IMR-90 (cell line): ENCODE measurements at regions not wholly inside any gene's neighbourhood (a gene's known extent, or its start where the extent isn't known, plus 50 kb on each side); places are given as distances from the start of the nearest gene placed in this dataset.

Experiments
- ATAC-seq: fragments of 200-7000 bp; cut with Tn5 transposase; 2 replicates; pipeline ENCODE4 v1.9.1; 2020; ENCODE audit warnings: low read depth, mild to moderate bottlenecking, moderate library complexity
- BruUV-seq: library from RNA; stranded (reverse); fragments of 400-500 nt; replicated peaks from 2 replicates; lab custom pipeline; 2021; lab: Mats Ljungman, UMichigan
- CTCF ChIA-PET: fragments of 300-600 bp; formaldehyde crosslinking; extraction: SDS; loops from one replicate; lab custom pipeline; 2021; ENCODE audit warnings: antibody characterized with exemption; lab: Yijun Ruan, JAX
- POLR2A ChIA-PET: fragments of 300-600 bp; sonication (Branson Sonifier 250); formaldehyde crosslinking; loops from one replicate; lab custom pipeline; 2022; ENCODE audit warnings: antibody characterized with exemption; ENCODE audit not compliant: unreplicated experiment; lab: Charles Lee
- DNase-seq: peaks from one replicate; pipeline ENCODE4 v3.0.0; 2013
- H2AFZ ChIP-seq: replicated peaks from 2 replicates; pipeline ENCODE3; 2013; ENCODE audit warnings: low read length, mild to moderate bottlenecking; ENCODE audit not compliant: poor library complexity
- H2AK5ac ChIP-seq: 2 replicates; pipeline ENCODE4 v1.6.1; 2013; ENCODE audit warnings: low read depth, low read length, inconsistent platforms
- H2AK9ac ChIP-seq: replicated peaks from 2 replicates; pipeline ENCODE3; 2013; ENCODE audit warnings: mild to moderate bottlenecking, low read depth, low read length, moderate library complexity; ENCODE audit not compliant: poor library complexity
- H2BK120ac ChIP-seq: 2 replicates; pipeline ENCODE4 v1.6.1; 2013; ENCODE audit warnings: low read depth, low read length, inconsistent platforms
- H2BK15ac ChIP-seq: 3 replicates; pipeline ENCODE4 v1.6.1; 2013; ENCODE audit warnings: low read depth, low read length, inconsistent platforms
- H2BK20ac ChIP-seq: 2 replicates; pipeline ENCODE4 v1.6.1; 2013; ENCODE audit warnings: low read depth, mild to moderate bottlenecking, inconsistent platforms, low read length, moderate library complexity
- H2BK5ac ChIP-seq: 2 replicates; pipeline ENCODE4 v1.6.1; 2013; ENCODE audit warnings: mild to moderate bottlenecking, low read depth, low read length, inconsistent platforms; ENCODE audit not compliant: poor library complexity, severe bottlenecking
- H3K14ac ChIP-seq: replicated peaks from 2 replicates; pipeline ENCODE4 v1.6.1; 2013; ENCODE audit warnings: low read depth, low read length, inconsistent platforms
- H3K18ac ChIP-seq: 2 replicates; pipeline ENCODE4 v1.6.1; 2013; ENCODE audit warnings: low read depth, low read length, control low read depth
- H3K23ac ChIP-seq: 2 replicates; pipeline ENCODE4 v1.6.1; 2013; ENCODE audit warnings: low read depth, low read length, inconsistent platforms
- H3K27ac ChIP-seq: 2 replicates; pipeline ENCODE4 v1.5.1; 2013; ENCODE audit warnings: mild to moderate bottlenecking, control low read depth, low read length; ENCODE audit not compliant: insufficient read depth
- H3K27me3 ChIP-seq: 2 replicates; pipeline ENCODE4 v1.6.1; 2013; ENCODE audit warnings: low read length; ENCODE audit not compliant: control insufficient read depth, insufficient read depth
- H3K36me3 ChIP-seq: 2 replicates; pipeline ENCODE4 v1.6.1; 2013; ENCODE audit warnings: low read length, mixed read lengths; ENCODE audit not compliant: control insufficient read depth, insufficient read depth
- H3K4ac ChIP-seq: 2 replicates; pipeline ENCODE4 v1.6.1; 2013; ENCODE audit warnings: low read depth, low read length, inconsistent platforms
- H3K4me1 ChIP-seq: 2 replicates; pipeline ENCODE4 v1.6.1; 2013; ENCODE audit warnings: low read length, mixed read lengths; ENCODE audit not compliant: control insufficient read depth, insufficient read depth
- H3K4me2 ChIP-seq: 2 replicates; pipeline ENCODE4 v1.6.1; 2013; ENCODE audit warnings: low read depth, mild to moderate bottlenecking, control low read depth, low read length, moderate library complexity
- H3K4me3 ChIP-seq: 2 replicates; pipeline ENCODE4 v1.5.1; 2013; ENCODE audit warnings: low read depth, mild to moderate bottlenecking, control low read depth, low read length, moderate library complexity; ENCODE audit not compliant: insufficient read depth
- H3K56ac ChIP-seq: 2 replicates; pipeline ENCODE4 v1.6.1; 2013; ENCODE audit warnings: low read length, inconsistent platforms; ENCODE audit not compliant: insufficient read depth; ENCODE audit errors: extremely low read depth
- H3K79me1 ChIP-seq, 2 experiments: 2 replicates each; pipeline ENCODE4 v1.6.1; 2013; ENCODE audit warnings: low read length in 2 of 2, inconsistent platforms in 1 of 2, low read depth in 1 of 2
- H3K9ac ChIP-seq: 2 replicates; pipeline ENCODE4 v1.6.1; 2013; ENCODE audit warnings: low read depth, low read length, control low read depth
- H3K9me1 ChIP-seq: 2 replicates; pipeline ENCODE4 v1.6.1; 2013; ENCODE audit warnings: low read length, inconsistent platforms; ENCODE audit not compliant: insufficient read depth
- H3K9me3 ChIP-seq: 2 replicates; pipeline ENCODE4 v1.6.1; 2013; ENCODE audit warnings: low read length; ENCODE audit not compliant: control insufficient read depth, insufficient read depth
- H4K20me1 ChIP-seq: 2 replicates; pipeline ENCODE4 v1.6.1; 2013; ENCODE audit warnings: low read length, inconsistent platforms; ENCODE audit not compliant: insufficient read depth
- H4K5ac ChIP-seq: 2 replicates; pipeline ENCODE4 v1.6.1; 2013; ENCODE audit warnings: mild to moderate bottlenecking, low read depth, low read length, control low read depth
- H4K8ac ChIP-seq, 2 experiments: 2 replicates each; pipeline ENCODE4 v1.6.1; 2013; ENCODE audit warnings: low read depth in 2 of 2, low read length in 2 of 2, control low read depth in 1 of 2, inconsistent platforms in 1 of 2
- H4K91ac ChIP-seq: 2 replicates; pipeline ENCODE4 v1.6.1; 2013; ENCODE audit warnings: low read depth, low read length, inconsistent platforms; ENCODE audit not compliant: insufficient read depth
- CEBPB ChIP-seq: IDR thresholded peaks from 2 replicates; pipeline ENCODE4 v1.6.1; 2012; ENCODE audit warnings: low read depth, low read length, improper control_type of control experiment
- POLR2A ChIP-seq: IDR thresholded peaks from 2 replicates; pipeline ENCODE4 v1.6.1; 2012; ENCODE audit warnings: mild to moderate bottlenecking, low read depth, low read length
- RAD21 ChIP-seq: IDR thresholded peaks from 2 replicates; pipeline ENCODE4 v1.6.1; 2012; ENCODE audit warnings: low read length, improper control_type of control experiment
- WGBS, 2 experiments: methylation state at CpG; one replicate each; pipeline versions ENCODE4 v1.1.5 to v1.1.7; 2013; ENCODE audit warnings: missing lambda C conversion rate in 2 of 2; ENCODE audit not compliant: insufficient read length in 1 of 2; ENCODE audit errors: extremely low coverage in 2 of 2; 5-methylcytosine and 5-hydroxymethylcytosine counted together
- dilution Hi-C: fragments of 300-500 bp; cut with HindIII; formaldehyde crosslinking; loops from one replicate; pipeline ENCODE4 v1.14.3; 2018; ENCODE audit warnings: low sequenced_read_pairs; ENCODE audit not compliant: unreplicated experiment
- in situ Hi-C: fragments of 300-500 bp; cut with MboI; formaldehyde crosslinking; loops from 3 replicates; pipeline ENCODE4 v1.14.3; 2019; ENCODE audit warnings: low sequenced_read_pairs, inconsistent platforms, mixed read lengths
- intact Hi-C: fragments of 100-400 bp; cut with micrococcal nuclease; formaldehyde crosslinking; loops from 2 replicates; pipeline ENCODE4 v1.10.0; 2022

DNA sequence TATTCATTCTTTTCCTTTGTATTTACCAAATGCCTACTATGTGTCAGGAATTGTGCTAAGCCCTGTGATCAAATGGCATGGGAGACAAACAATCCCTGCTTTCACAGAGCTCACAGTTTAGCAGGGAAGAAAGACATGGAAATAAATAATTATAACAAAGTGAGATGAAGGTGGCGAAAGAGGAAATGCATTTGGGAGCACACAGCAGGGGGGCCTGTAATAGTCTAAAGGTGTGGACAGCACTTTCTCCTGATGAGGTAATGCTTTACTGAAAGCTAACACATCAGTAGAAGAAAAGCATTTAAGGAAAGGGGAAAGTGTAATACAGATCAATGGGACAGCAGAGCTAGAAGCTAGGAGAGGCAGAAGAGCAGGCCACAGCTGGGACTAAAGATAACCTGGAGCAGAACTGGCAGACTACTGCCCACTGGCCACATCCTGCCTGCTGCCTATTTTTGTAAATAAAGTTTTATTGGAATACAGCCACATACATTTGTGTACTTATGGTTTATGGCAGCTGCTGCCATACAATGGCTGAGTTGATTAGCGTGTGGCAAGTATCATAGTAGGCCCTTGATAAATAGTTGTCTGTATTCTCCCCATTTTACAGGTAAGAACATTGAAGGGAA is 67.1 kb upstream of the TAPT1 start:
- intact Hi-C loops: loop anchor here (5.0 to 10.0 kb wide), 2 partner anchors 601 to 1049 kb away; partner anchors contain the start of gene LDB2

More for the DNA sequence above, 67.1 kb upstream of the TAPT1 start:
- Histone ChIP-seq H3K9me3 (no peaks in the 10 kb centered on the region), H3K18ac (no peak overlapping the region), H4K8ac (no peak overlapping the region), H3K36me3 (no peaks in the 10 kb centered on the region), H3K27me3 (peaks cover 7% of the 10 kb centered on the region), H3K4me2 (no peak overlapping the region), H3K4me3 (no peak overlapping the region), H3K56ac (no peak overlapping the region), H3K4me1 (no peaks in the 10 kb centered on the region), H2BK15ac (no peak overlapping the region), H2BK120ac (no peak overlapping the region), H2BK5ac (no peak overlapping the region), H3K4ac (no peak overlapping the region), H2BK20ac (no peak overlapping the region), H4K91ac (no peak overlapping the region), H2AK5ac (no peak overlapping the region), H3K23ac (no peak overlapping the region), H2AK9ac (no peak overlapping the region), H3K9me1 (no peaks in the 10 kb centered on the region), H3K79me1 (no peaks in the 10 kb centered on the region), H3K14ac (no peak overlapping the region), H3K27ac (no peak overlapping the region), H2AFZ (no peak overlapping the region), H4K5ac (no peak overlapping the region), H4K20me1 (no peaks in the 10 kb centered on the region), H3K9ac (no peak overlapping the region)
- DNase-seq: no peak
- in situ Hi-C loops (loop anchor here (5.0 to 25.0 kb wide), 2 partner anchors 494 to 1174 kb away; no protein-coding TSS in a partner anchor), dilution Hi-C loops (no loop called here)
- no peak for ATAC-seq
- CTCF ChIA-PET: no interaction called here
- no CpG with 5 or more reads among the region's 2 CpGs for WGBS, 2 experiments
- BruUV-seq: no TSS peak
- POLR2A ChIA-PET: no interaction called here
- TF ChIP-seq RAD21 (no peak), CEBPB (no peak), POLR2A (no peak)
